Activated naive CD8-positive, alpha-beta T cell treated with anti-CD3 and anti-CD28 coated beads for 36 hours (primary cell): ENCODE measurements at regions not wholly inside any gene's neighbourhood (a gene's known extent, or its start where the extent isn't known, plus 50 kb on each side); places are given as distances from the start of the nearest gene placed in this dataset.

Experiments used
- DNase-seq: peaks from one replicate; pipeline ENCODE4 v3.0.0; 2021
- H3K27ac Mint-ChIP-seq: one replicate; pipeline ENCODE4 v1.8.0; 2022; ENCODE audit warnings: mild to moderate bottlenecking, moderate library complexity, mixed read lengths
- H3K27me3 Mint-ChIP-seq: one replicate; pipeline ENCODE4 v1.8.0; 2022; ENCODE audit warnings: mild to moderate bottlenecking, mixed read lengths
- H3K36me3 Mint-ChIP-seq: one replicate; pipeline ENCODE4 v1.8.0; 2021; ENCODE audit warnings: mild to moderate bottlenecking, mixed read lengths
- H3K4me1 Mint-ChIP-seq: one replicate; pipeline ENCODE4 v1.8.0; 2021; ENCODE audit warnings: mixed read lengths
- H3K4me3 Mint-ChIP-seq: one replicate; pipeline ENCODE4 v1.8.0; 2022; ENCODE audit warnings: mild to moderate bottlenecking, moderate library complexity, mixed read lengths
- H3K9me3 Mint-ChIP-seq: one replicate; pipeline ENCODE4 v1.8.0; 2022; ENCODE audit warnings: mixed read lengths

GRCh38 chr2:183214680-183215079 is 90.4 kb downstream of the NUP35 start:
- Mint-ChIP-seq H3K27ac (no peak overlapping the region), H3K27me3 (no peaks in the 10 kb centered on the region), H3K9me3 (peaks cover 5% of the 10 kb centered on the region), H3K4me3 (no peak overlapping the region), H3K4me1 (peaks cover 14% of the 10 kb centered on the region), H3K36me3 (peaks cover 21% of the 10 kb centered on the region)
- DNase-seq: no peak

GRCh38 chr2:183215917-183216316 is 91.7 kb downstream of the NUP35 start:
- Mint-ChIP-seq H3K27ac (no peak overlapping the region), H3K27me3 (no peaks in the 10 kb centered on the region), H3K36me3 (peaks cover 12% of the 10 kb centered on the region), H3K4me3 (no peak overlapping the region), H3K4me1 (peaks cover 14% of the 10 kb centered on the region), H3K9me3 (no peaks in the 10 kb centered on the region)
- DNase-seq: no peak

- no peaks in the 10 kb centered on the region for H3K27me3 Mint-ChIP-seq
- H3K36me3 Mint-ChIP-seq: peaks cover 6% of the 10 kb centered on the region
- H3K27ac Mint-ChIP-seq: no peak overlapping the region
- DNase-seq: no peak
- no peak overlapping the region for H3K4me3 Mint-ChIP-seq
- peaks cover 1% of the 10 kb centered on the region for H3K4me1 Mint-ChIP-seq
- H3K9me3 Mint-ChIP-seq: no peaks in the 10 kb centered on the region
Measured at GRCh38 chr2:183219888-183220287, 95.6 kb downstream of the NUP35 start.

- Mint-ChIP-seq H3K4me3 (no peak overlapping the region), H3K9me3 (peaks cover 4% of the 10 kb centered on the region), H3K27ac (no peak overlapping the region), H3K4me1 (no peaks in the 10 kb centered on the region), H3K36me3 (peaks cover 14% of the 10 kb centered on the region), H3K27me3 (no peaks in the 10 kb centered on the region)
- no peak for DNase-seq
Measured at GRCh38 chr2:183222751-183223150, 98.5 kb downstream of the NUP35 start.

GRCh38 chr2:183224948-183225347 is 100.7 kb downstream of the NUP35 start:
- H3K9me3 Mint-ChIP-seq: peaks cover 4% of the 10 kb centered on the region
- peaks cover 14% of the 10 kb centered on the region for H3K36me3 Mint-ChIP-seq
- H3K27me3 Mint-ChIP-seq: no peaks in the 10 kb centered on the region
- H3K4me1 Mint-ChIP-seq: peaks cover 6% of the 10 kb centered on the region
- H3K27ac Mint-ChIP-seq: no peak overlapping the region
- no peak overlapping the region for H3K4me3 Mint-ChIP-seq
- no peak for DNase-seq

- DNase-seq: no peak
- Mint-ChIP-seq H3K4me3 (no peak overlapping the region), H3K27ac (no peak overlapping the region), H3K9me3 (peaks cover 4% of the 10 kb centered on the region), H3K36me3 (peaks cover 13% of the 10 kb centered on the region), H3K27me3 (no peaks in the 10 kb centered on the region), H3K4me1 (peaks cover 6% of the 10 kb centered on the region)
Measured at GRCh38 chr2:183227176-183227575, 102.9 kb downstream of the NUP35 start.

- Mint-ChIP-seq H3K36me3 (peaks cover 13% of the 10 kb centered on the region), H3K4me1 (peaks cover 6% of the 10 kb centered on the region), H3K9me3 (peaks cover 7% of the 10 kb centered on the region), H3K4me3 (no peak overlapping the region), H3K27me3 (no peaks in the 10 kb centered on the region), H3K27ac (no peak overlapping the region)
- DNase-seq: peak; percentile 4
Measured at GRCh38 chr2:183229386-183229785, 105.1 kb downstream of the NUP35 start.

- Mint-ChIP-seq H3K4me1 (peaks cover 6% of the 10 kb centered on the region), H3K9me3 (peaks cover 4% of the 10 kb centered on the region), H3K27ac (no peak overlapping the region), H3K27me3 (no peaks in the 10 kb centered on the region), H3K36me3 (peaks cover 6% of the 10 kb centered on the region), H3K4me3 (no peak overlapping the region)
- DNase-seq: no peak
Measured at GRCh38 chr2:183232161-183232865, 108.1 kb downstream of the NUP35 start.

- Mint-ChIP-seq H3K9me3 (no peaks in the 10 kb centered on the region), H3K27me3 (peaks cover 3% of the 10 kb centered on the region), H3K4me3 (no peak overlapping the region), H3K36me3 (no peaks in the 10 kb centered on the region), H3K4me1 (no peaks in the 10 kb centered on the region), H3K27ac (no peak overlapping the region)
- DNase-seq: no peak
Measured at GRCh38 chr2:183242937-183243336, 118.7 kb downstream of the NUP35 start.

GRCh38 chr2:183243758-183244157 is 119.5 kb downstream of the NUP35 start:
- H3K4me3 Mint-ChIP-seq: no peak overlapping the region
- no peak overlapping the region for H3K27ac Mint-ChIP-seq
- DNase-seq: no peak
- peaks cover 3% of the 10 kb centered on the region for H3K27me3 Mint-ChIP-seq
- no peaks in the 10 kb centered on the region for H3K9me3 Mint-ChIP-seq
- no peaks in the 10 kb centered on the region for H3K4me1 Mint-ChIP-seq
- no peaks in the 10 kb centered on the region for H3K36me3 Mint-ChIP-seq

- H3K4me3 Mint-ChIP-seq: no peak overlapping the region
- peaks cover 3% of the 10 kb centered on the region for H3K27me3 Mint-ChIP-seq
Measured at GRCh38 chr2:183244300-183244844, 120.1 kb downstream of the NUP35 start.

GRCh38 chr2:183248866-183249567 is 124.8 kb downstream of the NUP35 start:
- H3K4me3 Mint-ChIP-seq: no peak overlapping the region
- no peaks in the 10 kb centered on the region for H3K9me3 Mint-ChIP-seq
- DNase-seq: no peak

More at GRCh38 chr2:183244300-183244844, 120.1 kb downstream of the NUP35 start:
- Mint-ChIP-seq H3K9me3 (no peaks in the 10 kb centered on the region), H3K4me1 (no peaks in the 10 kb centered on the region), H3K36me3 (no peaks in the 10 kb centered on the region), H3K27ac (no peak overlapping the region)
- no peak for DNase-seq

GRCh38 chr2:183250061-183250460 is 125.8 kb downstream of the NUP35 start:
- no peak overlapping the region for H3K27ac Mint-ChIP-seq
- no peak overlapping the region for H3K4me3 Mint-ChIP-seq
- H3K36me3 Mint-ChIP-seq: no peaks in the 10 kb centered on the region
- no peaks in the 10 kb centered on the region for H3K4me1 Mint-ChIP-seq
- no peak for DNase-seq
- no peaks in the 10 kb centered on the region for H3K9me3 Mint-ChIP-seq
- H3K27me3 Mint-ChIP-seq: peaks cover 3% of the 10 kb centered on the region

More at GRCh38 chr2:183248866-183249567, 124.8 kb downstream of the NUP35 start:
- peaks cover 3% of the 10 kb centered on the region for H3K27me3 Mint-ChIP-seq
- no peak overlapping the region for H3K27ac Mint-ChIP-seq
- H3K36me3 Mint-ChIP-seq: no peaks in the 10 kb centered on the region
- no peaks in the 10 kb centered on the region for H3K4me1 Mint-ChIP-seq

GRCh38 chr2:183250472-183250871 is 126.2 kb downstream of the NUP35 start:
- Mint-ChIP-seq H3K36me3 (no peaks in the 10 kb centered on the region), H3K4me1 (no peaks in the 10 kb centered on the region), H3K27me3 (peaks cover 3% of the 10 kb centered on the region), H3K4me3 (no peak overlapping the region), H3K9me3 (no peaks in the 10 kb centered on the region), H3K27ac (no peak overlapping the region)
- no peak for DNase-seq

GRCh38 chr2:183253441-183254130 is 129.3 kb downstream of the NUP35 start:
- no peaks in the 10 kb centered on the region for H3K27me3 Mint-ChIP-seq
- H3K27ac Mint-ChIP-seq: no peak overlapping the region
- no peak for DNase-seq
- no peaks in the 10 kb centered on the region for H3K9me3 Mint-ChIP-seq
- H3K36me3 Mint-ChIP-seq: no peaks in the 10 kb centered on the region
- no peak overlapping the region for H3K4me3 Mint-ChIP-seq
- H3K4me1 Mint-ChIP-seq: no peaks in the 10 kb centered on the region
